Suprapubic skin (tissue), 4 donors: ENCODE measurements at regions not wholly inside any gene's neighbourhood (a gene's known extent, or its start where the extent isn't known, plus 50 kb on each side); places are given as distances from the start of the nearest gene placed in this dataset.

Experiments
- CTCF ChIP-seq, 2 donors: fragments of 200-600 bp in 1 of 2; fragments of 450-650 bp in 1 of 2; sonication (generic) in 1 of 2; IDR thresholded peaks; one replicate each; pipeline ENCODE4 v1.5.1; 2016 to 2019; ENCODE audit warnings: antibody characterized with exemption in 2 of 2, mild to moderate bottlenecking in 1 of 2, moderate library complexity in 1 of 2
- POLR2A ChIP-seq, 2 donors: fragments of 450-650 bp; IDR thresholded peaks; one replicate each; pipeline ENCODE4 v1.6.1; 2017; ENCODE audit warnings: antibody characterized with exemption in 2 of 2, mild to moderate bottlenecking in 2 of 2, moderate library complexity in 2 of 2
- POLR2AphosphoS5 ChIP-seq, 3 donors: sonication (generic); formaldehyde crosslinking; IDR thresholded peaks; one replicate each; pipeline ENCODE4 v1.6.1; 2017; ENCODE audit warnings: antibody characterized with exemption in 3 of 3

- no peak for TF ChIP-seq CTCF (IDR thresholded peaks at IDR 0.05)
- no peak for TF ChIP-seq POLR2A (IDR thresholded peaks at IDR 0.05)
- no peak for TF ChIP-seq POLR2AphosphoS5 (IDR thresholded peaks at IDR 0.05)
Observed at GRCh38 chr15:37865687-37866086, 68.8 kb upstream of the TMCO5A start.
